CD14-positive monocyte (primary cell): ENCODE measurements at regions not wholly inside any gene's neighbourhood (a gene's known extent, or its start where the extent isn't known, plus 50 kb on each side); places are given as distances from the start of the nearest gene placed in this dataset.

Experiments used
- DNase-seq, 3 donors: peaks; one replicate each; pipeline ENCODE4 v3.0.0-alpha.2; 2011 to 2022
- H2AFZ ChIP-seq: 2 replicates; pipeline ENCODE4 v1.6.0; 2012; ENCODE audit warnings: mild to moderate bottlenecking, low read depth, low read length, inconsistent platforms; ENCODE audit not compliant: insufficient read depth, poor library complexity, severe bottlenecking
- H3K27ac ChIP-seq, 2 donors: 1 replicate in 1 of 2; 2 replicates in 1 of 2; pipeline ENCODE4 v1.5.1; 2012 to 2013; ENCODE audit warnings: low read length in 2 of 2, control low read depth in 1 of 2, inconsistent platforms in 1 of 2, low read depth in 1 of 2, mild to moderate bottlenecking in 1 of 2
- H3K27me3 ChIP-seq, 2 donors: one replicate each; pipeline versions ENCODE4 v1.6.0 to v1.6.1; 2011 to 2013; ENCODE audit warnings: low read length in 2 of 2; ENCODE audit not compliant: control insufficient read depth in 2 of 2, insufficient read depth in 2 of 2
- H3K36me3 ChIP-seq, 2 donors: replicated peaks in 1 of 2; 1 replicate in 1 of 2; 2 replicates in 1 of 2; pipeline versions ENCODE4 v1.5.1 to v1.6.1; 2012 to 2013; ENCODE audit warnings: low read length in 2 of 2, control low read depth in 1 of 2, inconsistent platforms in 1 of 2, mild to moderate bottlenecking in 1 of 2; ENCODE audit not compliant: insufficient read depth in 2 of 2, control insufficient read depth in 1 of 2
- H3K4me1 ChIP-seq, 2 donors: 1 replicate in 1 of 2; 2 replicates in 1 of 2; pipeline versions ENCODE4 v1.5.1 to v1.6.1; 2012 to 2013; ENCODE audit warnings: low read length in 2 of 2, control low read depth in 1 of 2, inconsistent platforms in 1 of 2, mild to moderate bottlenecking in 1 of 2, moderate library complexity in 1 of 2; ENCODE audit not compliant: insufficient read depth in 2 of 2, control insufficient read depth in 1 of 2
- H3K4me2 ChIP-seq: replicated peaks from 2 replicates; pipeline ENCODE3; 2012; ENCODE audit warnings: low read length, moderate library complexity, mild to moderate bottlenecking; ENCODE audit not compliant: poor library complexity, severe bottlenecking; ENCODE audit errors: extremely low read depth
- H3K4me3 ChIP-seq, 3 experiments: fragments of 200-600 bp in 1 of 3; sonication (generic) in 1 of 3; replicated peaks in 1 of 3; 1 replicate in 2 of 3; 2 replicates in 1 of 3; pipeline ENCODE4 v1.5.1; 2011 to 2013; ENCODE audit warnings: low read length in 3 of 3, mild to moderate bottlenecking in 3 of 3, control low read depth in 2 of 3, low read depth in 2 of 3, inconsistent platforms in 1 of 3, moderate library complexity in 1 of 3
- H3K79me2 ChIP-seq: 2 replicates; pipeline ENCODE4 v1.6.0; 2012; ENCODE audit warnings: mild to moderate bottlenecking, control low read depth, inconsistent platforms, low read length, moderate library complexity; ENCODE audit not compliant: insufficient read depth
- H3K9ac ChIP-seq: 2 replicates; pipeline ENCODE4 v1.6.0; 2017; ENCODE audit warnings: low read length, mild to moderate bottlenecking; ENCODE audit not compliant: insufficient read depth, poor library complexity, severe bottlenecking
- H3K9me3 ChIP-seq, 2 donors: replicated peaks in 1 of 2; 1 replicate in 1 of 2; 2 replicates in 1 of 2; pipeline versions ENCODE4 v1.5.1 to v1.6.1; 2012 to 2013; ENCODE audit warnings: low read length in 2 of 2, control low read depth in 1 of 2; ENCODE audit not compliant: control insufficient read depth in 1 of 2, insufficient read depth in 1 of 2
- H4K20me1 ChIP-seq: 2 replicates; pipeline ENCODE4 v1.6.0; 2012; ENCODE audit warnings: mild to moderate bottlenecking, low read length, control low read depth, moderate library complexity; ENCODE audit not compliant: insufficient read depth
- H3K27ac Mint-ChIP-seq, 7 donors: one replicate each; pipeline ENCODE4 v1.8.0; 2020; ENCODE audit warnings: mild to moderate bottlenecking in 7 of 7, mixed read lengths in 7 of 7, moderate library complexity in 6 of 7, inconsistent platforms in 2 of 7
- H3K27me3 Mint-ChIP-seq, 3 donors: one replicate each; pipeline ENCODE4 v1.8.0; 2021 to 2022; ENCODE audit warnings: low read depth in 3 of 3, mild to moderate bottlenecking in 3 of 3, mixed read lengths in 3 of 3, moderate library complexity in 3 of 3, inconsistent platforms in 1 of 3
- H3K36me3 Mint-ChIP-seq, 2 donors: one replicate each; pipeline ENCODE4 v1.8.0; 2020; ENCODE audit warnings: mixed read lengths in 2 of 2, inconsistent platforms in 1 of 2, mild to moderate bottlenecking in 1 of 2
- H3K4me1 Mint-ChIP-seq: one replicate; pipeline ENCODE4 v1.8.0; 2020; ENCODE audit warnings: mild to moderate bottlenecking, mixed read lengths
- H3K4me3 Mint-ChIP-seq, 2 donors: one replicate each; pipeline ENCODE4 v1.8.0; 2020; ENCODE audit warnings: mild to moderate bottlenecking in 2 of 2, mixed read lengths in 2 of 2, moderate library complexity in 1 of 2
- H3K9me3 Mint-ChIP-seq, 7 donors: one replicate each; pipeline ENCODE4 v1.8.0; 2020 to 2022; ENCODE audit warnings: mixed read lengths in 7 of 7, mild to moderate bottlenecking in 6 of 7, moderate library complexity in 6 of 7, inconsistent platforms in 2 of 7
- CTCF ChIP-seq: fragments of 200-600 bp; IDR thresholded peaks from one replicate; pipeline ENCODE4 v1.8.0; 2022; ENCODE audit warnings: antibody characterized with exemption, mild to moderate bottlenecking
- WGBS: methylation state at CpG from one replicate; pipeline ENCODE4 v1.1.5; 2013; ENCODE audit warnings: missing lambda C conversion rate; ENCODE audit not compliant: insufficient coverage; 5-methylcytosine and 5-hydroxymethylcytosine counted together
- intact Hi-C, 2 donors: fragments of 100-400 bp; cut with micrococcal nuclease; formaldehyde crosslinking; loops; one replicate each; pipeline versions ENCODE4 v1.15.0 to v1.15.1; 2023

DNA sequence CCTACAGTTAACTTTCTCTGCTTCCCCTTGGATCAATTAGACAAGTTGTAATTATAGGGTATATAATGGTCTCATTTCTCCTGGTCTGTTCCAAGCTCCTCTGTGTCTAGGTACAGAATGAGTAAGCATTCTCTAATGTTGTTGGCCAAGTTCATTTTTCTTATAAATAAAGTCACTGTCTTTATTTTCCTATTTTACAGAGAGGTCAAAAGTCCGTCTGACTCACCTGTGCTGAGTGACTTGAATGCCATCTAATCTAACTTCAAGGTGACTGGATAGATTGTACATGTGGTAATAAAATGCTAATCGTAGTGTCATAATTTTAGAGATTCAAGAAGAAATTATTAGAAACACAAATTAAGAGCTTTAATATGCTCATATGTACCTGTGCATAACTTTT lies 500.2 kb downstream of the PDCD6IP start:
- Mint-ChIP-seq H3K4me1 (peaks cover 12% of the 10 kb centered on the region), H3K27ac (no peak overlapping the region), H3K36me3 (no peaks in the 10 kb centered on the region), H3K9me3 (peaks cover 0 to 2% (median 0%) of the 10 kb centered on the region in 7 donors), H3K27me3 (peaks cover 0 to 4% (median 4%) of the 10 kb centered on the region in 3 donors), H3K4me3 (no peak overlapping the region)
- Histone ChIP-seq H3K9me3 (no peaks in the 10 kb centered on the region), H3K4me3 (no peak overlapping the region), H3K4me2 (no peak overlapping the region), H3K36me3 (no peaks in the 10 kb centered on the region), H3K4me1 (peaks cover 0 to 2% of the 10 kb centered on the region in 2 donors), H3K27ac (no peak overlapping the region), H4K20me1 (no peaks in the 10 kb centered on the region), H3K27me3 (no peaks in the 10 kb centered on the region), H3K79me2 (no peaks in the 10 kb centered on the region), H2AFZ (no peak overlapping the region), H3K9ac (no peak overlapping the region)
- no CpG with 5 or more reads among the region's 2 CpGs for WGBS
- no peak for TF ChIP-seq CTCF
- DNase-seq, result no peak
- intact Hi-C loops, result no loop called here

DNA sequence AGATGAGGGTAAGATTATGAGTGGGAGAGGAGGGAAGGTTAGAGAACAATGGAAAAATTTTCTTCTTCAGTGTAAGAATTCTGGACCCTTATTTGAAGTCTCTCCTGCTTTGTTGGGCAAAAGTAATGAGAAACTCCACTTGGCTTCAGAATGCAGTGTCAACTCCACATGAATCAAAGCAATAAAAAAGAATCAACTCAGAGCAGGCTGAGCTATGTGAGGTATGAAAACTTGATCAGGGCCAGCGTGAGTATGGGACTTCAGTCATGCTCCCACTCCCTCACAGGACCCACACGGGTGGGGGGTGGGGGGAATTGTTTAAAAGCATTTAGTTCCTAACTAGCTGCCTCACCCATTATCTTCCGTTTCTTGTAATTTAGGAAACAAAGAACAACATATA lies 502.2 kb downstream of the PDCD6IP start:
- no CpG with 5 or more reads among the region's 3 CpGs for WGBS
- intact Hi-C loops, result no loop called here

More for the DNA sequence above, 502.2 kb downstream of the PDCD6IP start:
- no peak overlapping the region for H3K4me3 Mint-ChIP-seq
- peaks cover 0 to 8% (median 0%) of the 10 kb centered on the region in 7 donors for H3K9me3 Mint-ChIP-seq
- H3K4me1 Mint-ChIP-seq, result peaks cover 12% of the 10 kb centered on the region
- Histone ChIP-seq H3K27ac (no peak overlapping the region), H3K79me2 (no peaks in the 10 kb centered on the region), H4K20me1 (no peaks in the 10 kb centered on the region), H3K9ac (no peak overlapping the region), H3K9me3 (no peaks in the 10 kb centered on the region), H3K27me3 (no peaks in the 10 kb centered on the region), H3K4me2 (no peak overlapping the region), H3K4me3 (no peak overlapping the region), H2AFZ (no peak overlapping the region), H3K4me1 (peaks cover 0 to 2% of the 10 kb centered on the region in 2 donors), H3K36me3 (no peaks in the 10 kb centered on the region)
- no peak for TF ChIP-seq CTCF
- H3K27me3 Mint-ChIP-seq, result peaks cover 0 to 5% (median 4%) of the 10 kb centered on the region in 3 donors
- no peak overlapping the region for H3K27ac Mint-ChIP-seq
- H3K36me3 Mint-ChIP-seq, result no peaks in the 10 kb centered on the region
- no peak for DNase-seq
